Frontal cortex (tissue), 3 donors: ENCODE measurements at regions not wholly inside any gene's neighbourhood (a gene's known extent, or its start where the extent isn't known, plus 50 kb on each side); places are given as distances from the start of the nearest gene placed in this dataset.
"Not testable (repeated sequence)": the region's sequence is repeated elsewhere in the genome, so short reads cannot be mapped to it uniquely, and the experiment has no call there.

ENCODE experiments used
- DNase-seq, 2 donors: peaks; one replicate each; pipeline ENCODE4 v3.0.0; 2012; ENCODE audit warnings: low spot score in 2 of 2
- FAIRE-seq: peaks from 2 replicates; lab custom pipeline; 2012; peaks lifted over from hg19 to GRCh38; lab: Jason Lieb, UNC
- donor health status: control.
- donor health status: control.
- donor health status: control.

GRCh38 chr16:66251476-66252160, 114.9 kb upstream of the CDH5 start:
- DNase-seq (no peak), FAIRE-seq (no peak)

GRCh38 chr16:66250686-66251431, 115.6 kb upstream of the CDH5 start:
- FAIRE-seq, result no peak
- DNase-seq, result no peak

GRCh38 chr16:66247516-66248481, 118.7 kb upstream of the CDH5 start:
- FAIRE-seq, result no peak
- no peak for DNase-seq

GRCh38 chr16:66245868-66246267, 120.6 kb upstream of the CDH5 start:
- DNase-seq, result no peak
- FAIRE-seq, result no peak

- FAIRE-seq (no peak), DNase-seq (no peak)
Measured at GRCh38 chr16:66245072-66245471, 121.4 kb upstream of the CDH5 start.

GRCh38 chr16:66242672-66243071, 123.8 kb upstream of the CDH5 start:
- no peak for FAIRE-seq
- DNase-seq, result no peak

GRCh38 chr16:66242206-66242605, 124.3 kb upstream of the CDH5 start:
- not testable (repeated sequence) for DNase-seq

GRCh38 chr16:66240631-66241395, 125.7 kb upstream of the CDH5 start:
- no peak for DNase-seq
- FAIRE-seq, result no peak

More at GRCh38 chr16:66242206-66242605, 124.3 kb upstream of the CDH5 start:
- FAIRE-seq, result not testable (repeated sequence)

- FAIRE-seq (no peak), DNase-seq (no peak)
Measured at GRCh38 chr16:66240088-66240487, 126.4 kb upstream of the CDH5 start.

GRCh38 chr16:66238696-66239095, 127.8 kb upstream of the CDH5 start:
- no peak for FAIRE-seq

GRCh38 chr16:66236301-66236700, 130.2 kb upstream of the CDH5 start:
- no peak for DNase-seq
- FAIRE-seq, result no peak

More at GRCh38 chr16:66238696-66239095, 127.8 kb upstream of the CDH5 start:
- DNase-seq, result no peak

- FAIRE-seq (no peak), DNase-seq (no peak)
Measured at GRCh38 chr16:66231452-66232160, 134.9 kb upstream of the CDH5 start.

GRCh38 chr16:66229651-66230050, 136.8 kb upstream of the CDH5 start:
- DNase-seq, result no peak

GRCh38 chr16:66228792-66229191, 137.7 kb upstream of the CDH5 start:
- FAIRE-seq (no peak), DNase-seq (no peak)

More at GRCh38 chr16:66229651-66230050, 136.8 kb upstream of the CDH5 start:
- no peak for FAIRE-seq

GRCh38 chr16:66227766-66228530, 138.5 kb upstream of the CDH5 start:
- DNase-seq (no peak), FAIRE-seq (no peak)

- FAIRE-seq, result no peak
Measured at GRCh38 chr16:66226762-66227161, 139.7 kb upstream of the CDH5 start.

GRCh38 chr16:66225696-66226095, 140.8 kb upstream of the CDH5 start:
- FAIRE-seq, result no peak
- DNase-seq, result no peak

More at GRCh38 chr16:66226762-66227161, 139.7 kb upstream of the CDH5 start:
- no peak for DNase-seq

- no peak for FAIRE-seq
- DNase-seq, result no peak
Measured at GRCh38 chr16:66224626-66225025, 141.9 kb upstream of the CDH5 start.
